Neural cell (in vitro differentiated cells): ENCODE measurements at regions not wholly inside any gene's neighbourhood (a gene's known extent, or its start where the extent isn't known, plus 50 kb on each side); places are given as distances from the start of the nearest gene placed in this dataset.

ENCODE experiments used
- H2AFZ ChIP-seq: fragments of 200-600, 300-800 bp; sonication (generic), shearing (Covaris generic); 2 replicates; pipeline ENCODE4 v1.6.0; 2014; ENCODE audit warnings: low read depth, mild to moderate bottlenecking, antibody characterized with exemption, low read length, moderate library complexity
- H3F3A ChIP-seq: fragments of 200-600 bp; shearing (Covaris generic); 2 replicates; pipeline ENCODE4 v1.6.1; 2016; ENCODE audit warnings: mild to moderate bottlenecking, moderate library complexity, mixed read lengths, antibody characterized with exemption, low read length; ENCODE audit not compliant: insufficient read depth, poor library complexity, severe bottlenecking
- H3K27ac ChIP-seq: fragments of 200-600, 300-800 bp; sonication (generic), shearing (Covaris generic); 2 replicates; pipeline ENCODE4 v1.5.1; 2014; ENCODE audit warnings: mild to moderate bottlenecking, low read length, moderate library complexity
- H3K27me3 ChIP-seq: fragments of 300-800, 200-600 bp; sonication (generic), shearing (Covaris generic); 2 replicates; pipeline ENCODE4 v1.6.0; 2014; ENCODE audit warnings: mild to moderate bottlenecking, low read depth, low read length, moderate library complexity; ENCODE audit not compliant: insufficient read depth
- H3K36me3 ChIP-seq: fragments of 300-800, 200-600 bp; sonication (generic), shearing (Covaris generic); 2 replicates; pipeline ENCODE4 v1.5.1; 2014; ENCODE audit warnings: mild to moderate bottlenecking, antibody characterized with exemption, low read length, moderate library complexity; ENCODE audit not compliant: insufficient read depth
- H3K4me2 ChIP-seq: fragments of 300-800, 200-600 bp; sonication (generic), shearing (Covaris generic); 2 replicates; pipeline ENCODE4 v1.6.0; 2014; ENCODE audit warnings: mild to moderate bottlenecking, low read length
- H3K4me3 ChIP-seq: fragments of 300-800, 200-600 bp; sonication (generic), shearing (Covaris generic); 2 replicates; pipeline ENCODE4 v1.5.1; 2014; ENCODE audit warnings: mild to moderate bottlenecking, low read length, moderate library complexity
- H3K79me2 ChIP-seq: fragments of 200-600 bp; shearing (Covaris generic); replicated peaks from 2 replicates; pipeline ENCODE4 v1.6.0; 2014; ENCODE audit warnings: mild to moderate bottlenecking, low read length, moderate library complexity; ENCODE audit not compliant: insufficient read depth
- H3K9ac ChIP-seq: fragments of 300-800, 200-600 bp; sonication (generic), shearing (Covaris generic); 2 replicates; pipeline ENCODE4 v1.6.1; 2016; ENCODE audit warnings: mild to moderate bottlenecking, low read length, mixed read lengths
- H3K9me2 ChIP-seq: fragments of 200-600 bp; shearing (Covaris generic); 2 replicates; pipeline ENCODE4 v1.6.1; 2016; ENCODE audit warnings: mild to moderate bottlenecking, low read length, mixed read lengths; ENCODE audit not compliant: insufficient read depth
- H3K9me3 ChIP-seq: fragments of 200-600, 300-800 bp; sonication (generic), shearing (Covaris generic); 2 replicates; pipeline ENCODE4 v1.6.1; 2016; ENCODE audit warnings: mild to moderate bottlenecking, mixed run types, low read length, moderate library complexity, mixed read lengths
- H4K20me1 ChIP-seq: fragments of 200-600 bp; shearing (Covaris generic); 2 replicates; pipeline ENCODE4 v1.6.1; 2016; ENCODE audit warnings: mild to moderate bottlenecking, mixed run types; ENCODE audit not compliant: insufficient read depth
- EP300 ChIP-seq: fragments of 450-650 bp; conservative IDR thresholded peaks from 2 replicates; pipeline ENCODE4 v1.6.1; 2014; ENCODE audit warnings: antibody characterized with exemption, mild to moderate bottlenecking, moderate library complexity; ENCODE audit not compliant: poor library complexity, severe bottlenecking
- EZH2 ChIP-seq: fragments of 200-600, 300-800 bp; shearing (Covaris generic), sonication (generic); IDR thresholded peaks from 2 replicates; pipeline ENCODE4 v1.6.1; 2014; ENCODE audit warnings: antibody characterized with exemption, low read length, borderline replicate concordance, mild to moderate bottlenecking; ENCODE audit not compliant: insufficient read depth, poor library complexity, severe bottlenecking
- MXI1 ChIP-seq: fragments of 450-650 bp; conservative IDR thresholded peaks from 2 replicates; pipeline ENCODE4 v1.6.1; 2014; ENCODE audit warnings: antibody characterized with exemption, mild to moderate bottlenecking; ENCODE audit not compliant: poor library complexity, severe bottlenecking
- POLR2AphosphoS5 ChIP-seq: IDR thresholded peaks from 2 replicates; pipeline ENCODE4 v1.6.1; 2012
- RAD21 ChIP-seq: fragments of 450-650 bp; conservative IDR thresholded peaks from 2 replicates; pipeline ENCODE4 v1.6.1; 2014; ENCODE audit warnings: antibody characterized with exemption, mild to moderate bottlenecking, moderate library complexity
- SMC3 ChIP-seq: fragments of 450-650 bp; conservative IDR thresholded peaks from 2 replicates; pipeline ENCODE4 v1.6.1; 2014; ENCODE audit warnings: antibody characterized with exemption, mild to moderate bottlenecking, moderate library complexity; ENCODE audit not compliant: poor library complexity
- TAF1 ChIP-seq: IDR thresholded peaks from 2 replicates; pipeline ENCODE4 v1.6.1; 2012; ENCODE audit warnings: low read depth
- TF ChIP-seq, protein P1 (sequence below): IDR thresholded peaks from 2 replicates; pipeline ENCODE4 v1.6.1; 2012; ENCODE audit warnings: borderline replicate concordance
- TF ChIP-seq, protein P2 (sequence below): fragments of 450-650 bp; IDR thresholded peaks from 2 replicates; pipeline ENCODE4 v1.5.1; 2014; ENCODE audit warnings: antibody characterized with exemption, mild to moderate bottlenecking, moderate library complexity; ENCODE audit not compliant: poor library complexity, severe bottlenecking

DNA sequence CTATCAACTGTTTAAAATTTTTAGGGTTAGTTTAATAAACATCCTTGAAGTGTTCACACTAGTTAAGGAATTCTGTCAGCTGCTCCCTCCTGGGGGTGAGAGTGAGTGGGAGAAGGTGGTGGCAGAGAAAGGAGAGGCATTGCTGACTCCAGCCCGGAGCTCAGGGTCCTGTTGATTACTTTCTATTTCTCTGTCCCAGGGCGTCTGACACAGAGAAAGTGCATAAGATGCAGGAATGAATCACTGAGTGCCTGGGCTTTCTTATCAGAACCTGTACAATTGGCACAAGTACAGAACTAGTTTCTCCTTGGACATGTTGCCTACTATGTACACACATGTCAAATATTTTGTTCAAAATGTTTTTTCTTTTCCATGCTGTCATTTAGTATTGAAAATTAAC lies 410.8 kb upstream of the COBL start:
- no peak overlapping the region for H3K9ac ChIP-seq
- no peaks in the 10 kb centered on the region for H4K20me1 ChIP-seq
- H3K9me3 ChIP-seq = no peaks in the 10 kb centered on the region
- no peaks in the 10 kb centered on the region for H3F3A ChIP-seq
- H3K4me3 ChIP-seq = no peak overlapping the region
- H2AFZ ChIP-seq = no peak overlapping the region
- no peaks in the 10 kb centered on the region for H3K36me3 ChIP-seq
- no peak for TF ChIP-seq RAD21
- TF ChIP-seq, protein P1, sequence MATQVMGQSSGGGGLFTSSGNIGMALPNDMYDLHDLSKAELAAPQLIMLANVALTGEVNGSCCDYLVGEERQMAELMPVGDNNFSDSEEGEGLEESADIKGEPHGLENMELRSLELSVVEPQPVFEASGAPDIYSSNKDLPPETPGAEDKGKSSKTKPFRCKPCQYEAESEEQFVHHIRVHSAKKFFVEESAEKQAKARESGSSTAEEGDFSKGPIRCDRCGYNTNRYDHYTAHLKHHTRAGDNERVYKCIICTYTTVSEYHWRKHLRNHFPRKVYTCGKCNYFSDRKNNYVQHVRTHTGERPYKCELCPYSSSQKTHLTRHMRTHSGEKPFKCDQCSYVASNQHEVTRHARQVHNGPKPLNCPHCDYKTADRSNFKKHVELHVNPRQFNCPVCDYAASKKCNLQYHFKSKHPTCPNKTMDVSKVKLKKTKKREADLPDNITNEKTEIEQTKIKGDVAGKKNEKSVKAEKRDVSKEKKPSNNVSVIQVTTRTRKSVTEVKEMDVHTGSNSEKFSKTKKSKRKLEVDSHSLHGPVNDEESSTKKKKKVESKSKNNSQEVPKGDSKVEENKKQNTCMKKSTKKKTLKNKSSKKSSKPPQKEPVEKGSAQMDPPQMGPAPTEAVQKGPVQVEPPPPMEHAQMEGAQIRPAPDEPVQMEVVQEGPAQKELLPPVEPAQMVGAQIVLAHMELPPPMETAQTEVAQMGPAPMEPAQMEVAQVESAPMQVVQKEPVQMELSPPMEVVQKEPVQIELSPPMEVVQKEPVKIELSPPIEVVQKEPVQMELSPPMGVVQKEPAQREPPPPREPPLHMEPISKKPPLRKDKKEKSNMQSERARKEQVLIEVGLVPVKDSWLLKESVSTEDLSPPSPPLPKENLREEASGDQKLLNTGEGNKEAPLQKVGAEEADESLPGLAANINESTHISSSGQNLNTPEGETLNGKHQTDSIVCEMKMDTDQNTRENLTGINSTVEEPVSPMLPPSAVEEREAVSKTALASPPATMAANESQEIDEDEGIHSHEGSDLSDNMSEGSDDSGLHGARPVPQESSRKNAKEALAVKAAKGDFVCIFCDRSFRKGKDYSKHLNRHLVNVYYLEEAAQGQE = no peak
- TF ChIP-seq MXI1 = no peak
- no peaks in the 10 kb centered on the region for H3K27me3 ChIP-seq
- H3K27ac ChIP-seq = no peak overlapping the region
- no peaks in the 10 kb centered on the region for H3K9me2 ChIP-seq
- no peaks in the 10 kb centered on the region for H3K79me2 ChIP-seq
- no peak overlapping the region for H3K4me2 ChIP-seq

DNA sequence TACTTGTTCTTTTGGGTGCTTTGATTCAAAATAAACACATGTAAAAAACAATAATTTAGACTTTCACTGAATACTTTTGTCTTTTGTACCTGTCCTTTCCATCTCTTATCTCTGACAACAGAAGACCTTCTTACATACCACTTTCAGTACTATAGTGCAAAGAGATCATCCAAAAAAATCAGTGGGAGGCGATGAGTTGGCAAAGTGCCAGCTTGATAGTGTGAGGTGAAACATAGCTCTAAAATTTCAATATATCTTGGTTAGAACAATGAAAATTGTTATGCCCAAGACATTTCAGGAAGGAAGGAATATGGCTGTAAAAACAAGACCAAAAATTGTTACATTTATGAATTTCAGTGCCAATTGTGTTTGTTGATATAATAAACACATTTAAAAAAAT lies 390.2 kb upstream of the COBL start:
- Histone ChIP-seq H3K9ac (no peak overlapping the region), H3K4me2 (no peak overlapping the region), H3K36me3 (no peaks in the 10 kb centered on the region), H2AFZ (no peak overlapping the region), H3K9me3 (no peaks in the 10 kb centered on the region), H3K27ac (no peak overlapping the region), H3K27me3 (no peaks in the 10 kb centered on the region), H3F3A (no peaks in the 10 kb centered on the region), H4K20me1 (no peaks in the 10 kb centered on the region), H3K79me2 (no peaks in the 10 kb centered on the region), H3K4me3 (no peak overlapping the region), H3K9me2 (no peaks in the 10 kb centered on the region)
- TF ChIP-seq, protein P2, sequence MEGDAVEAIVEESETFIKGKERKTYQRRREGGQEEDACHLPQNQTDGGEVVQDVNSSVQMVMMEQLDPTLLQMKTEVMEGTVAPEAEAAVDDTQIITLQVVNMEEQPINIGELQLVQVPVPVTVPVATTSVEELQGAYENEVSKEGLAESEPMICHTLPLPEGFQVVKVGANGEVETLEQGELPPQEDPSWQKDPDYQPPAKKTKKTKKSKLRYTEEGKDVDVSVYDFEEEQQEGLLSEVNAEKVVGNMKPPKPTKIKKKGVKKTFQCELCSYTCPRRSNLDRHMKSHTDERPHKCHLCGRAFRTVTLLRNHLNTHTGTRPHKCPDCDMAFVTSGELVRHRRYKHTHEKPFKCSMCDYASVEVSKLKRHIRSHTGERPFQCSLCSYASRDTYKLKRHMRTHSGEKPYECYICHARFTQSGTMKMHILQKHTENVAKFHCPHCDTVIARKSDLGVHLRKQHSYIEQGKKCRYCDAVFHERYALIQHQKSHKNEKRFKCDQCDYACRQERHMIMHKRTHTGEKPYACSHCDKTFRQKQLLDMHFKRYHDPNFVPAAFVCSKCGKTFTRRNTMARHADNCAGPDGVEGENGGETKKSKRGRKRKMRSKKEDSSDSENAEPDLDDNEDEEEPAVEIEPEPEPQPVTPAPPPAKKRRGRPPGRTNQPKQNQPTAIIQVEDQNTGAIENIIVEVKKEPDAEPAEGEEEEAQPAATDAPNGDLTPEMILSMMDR = no peak
- TF ChIP-seq EP300 (no peak), RAD21 (no peak), POLR2AphosphoS5 (no peak), EZH2 (no peak), TAF1 (no peak), SMC3 (no peak), MXI1 (no peak)
- TF ChIP-seq, protein P1 = no peak
